Smooth muscle cell (in vitro differentiated cells): ENCODE measurements at regions not wholly inside any gene's neighbourhood (a gene's known extent, or its start where the extent isn't known, plus 50 kb on each side); places are given as distances from the start of the nearest gene placed in this dataset.
A peak's percentile ranks its signal among the peaks of the same experiment; 100 is the strongest.

ENCODE experiments used
- DNase-seq: peaks from one replicate; lab custom pipeline; 2025; ENCODE audit not compliant: unreplicated experiment; lab: John Stamatoyannopoulos, UW
- H2AFZ ChIP-seq: fragments of 200-600 bp; sonication (generic); 2 replicates; pipeline ENCODE4 v1.6.0; 2016; ENCODE audit warnings: antibody characterized with exemption, low read depth, mild to moderate bottlenecking
- H3F3A ChIP-seq: fragments of 200-600 bp; sonication (generic); 2 replicates; pipeline ENCODE4 v1.6.0; 2017; ENCODE audit warnings: antibody characterized with exemption, low read depth
- H3K27ac ChIP-seq: fragments of 200-600 bp; sonication (generic); 2 replicates; pipeline ENCODE4 v1.5.1; 2016; ENCODE audit warnings: low read depth, mild to moderate bottlenecking
- H3K27me3 ChIP-seq: fragments of 200-600 bp; sonication (generic); 2 replicates; pipeline ENCODE4 v1.6.1; 2016; ENCODE audit warnings: low read depth, mild to moderate bottlenecking
- H3K36me3 ChIP-seq: fragments of 200-600 bp; sonication (generic); 2 replicates; pipeline ENCODE4 v1.5.1; 2016; ENCODE audit warnings: low read depth
- H3K4me1 ChIP-seq: fragments of 200-600 bp; sonication (generic); 2 replicates; pipeline ENCODE4 v1.5.1; 2016; ENCODE audit warnings: low read depth
- H3K4me2 ChIP-seq: fragments of 200-600 bp; sonication (generic); 2 replicates; pipeline ENCODE4 v1.6.0; 2016; ENCODE audit warnings: mild to moderate bottlenecking
- H3K4me3 ChIP-seq: fragments of 200-600 bp; sonication (generic); 2 replicates; pipeline ENCODE4 v1.5.1; 2016; ENCODE audit warnings: mild to moderate bottlenecking
- H3K79me2 ChIP-seq: fragments of 200-600 bp; sonication (generic); 2 replicates; pipeline ENCODE4 v1.6.0; 2016; ENCODE audit warnings: low read depth, mild to moderate bottlenecking
- H3K9ac ChIP-seq: fragments of 200-600 bp; sonication (generic); 2 replicates; pipeline ENCODE4 v1.6.0; 2016; ENCODE audit warnings: low read depth
- H3K9me3 ChIP-seq: fragments of 200-600 bp; sonication (generic); replicated peaks from 2 replicates; pipeline ENCODE4 v1.5.1; 2016; ENCODE audit warnings: low read depth
- H4K20me1 ChIP-seq: fragments of 200-600 bp; sonication (generic); 2 replicates; pipeline ENCODE4 v1.6.0; 2016; ENCODE audit warnings: low read depth
- CTCF ChIP-seq: fragments of 200-600 bp; sonication (generic); IDR thresholded peaks from 2 replicates; pipeline ENCODE4 v1.5.1; 2017; ENCODE audit warnings: borderline replicate concordance, mild to moderate bottlenecking, antibody characterized with exemption; ENCODE audit not compliant: insufficient read depth, poor library complexity, severe bottlenecking
- WGBS: methylation state at CpG from one replicate; pipeline ENCODE4 v1.1.7; 2016; ENCODE audit warnings: low lambda C conversion rate; 5-methylcytosine and 5-hydroxymethylcytosine counted together

GRCh38 chr4:123546573-123547060 is 150.0 kb downstream of the SPRY1 start:
- no peak for TF ChIP-seq CTCF
- no peaks in the 10 kb centered on the region for H3K36me3 ChIP-seq
- H3F3A ChIP-seq: peaks cover 8% of the 10 kb centered on the region
- H3K9me3 ChIP-seq: no peaks in the 10 kb centered on the region
- peak overlapping the region; percentile 7 for H3K27ac ChIP-seq
- no peaks in the 10 kb centered on the region for H4K20me1 ChIP-seq
- H3K9ac ChIP-seq: no peak overlapping the region
- peaks cover 26% of the 10 kb centered on the region for H3K4me1 ChIP-seq
- H3K27me3 ChIP-seq: no peaks in the 10 kb centered on the region
- DNase-seq: no peak
- H2AFZ ChIP-seq: peak overlapping the region; percentile 54
- no peak overlapping the region for H3K4me3 ChIP-seq
- peak overlapping the region; percentile 28 for H3K4me2 ChIP-seq
- WGBS: 67% methylated on average over 9 of the region's 9 CpGs
- H3K79me2 ChIP-seq: no peaks in the 10 kb centered on the region

- Histone ChIP-seq H3K27ac (no peak overlapping the region), H3K9me3 (no peaks in the 10 kb centered on the region), H3K4me2 (peak overlapping the region; percentile 28), H3K4me1 (peaks cover 26% of the 10 kb centered on the region), H3K4me3 (no peak overlapping the region), H4K20me1 (no peaks in the 10 kb centered on the region), H3F3A (peaks cover 8% of the 10 kb centered on the region), H2AFZ (peak overlapping the region; percentile 78), H3K79me2 (no peaks in the 10 kb centered on the region), H3K36me3 (no peaks in the 10 kb centered on the region), H3K27me3 (no peaks in the 10 kb centered on the region), H3K9ac (no peak overlapping the region)
- whole genome bisulfite sequencing: 30% methylated on average over 26 of the region's 26 CpGs
- DNase-seq: no peak
- TF ChIP-seq CTCF: no peak
Measured at GRCh38 chr4:123547216-123548165, 150.9 kb downstream of the SPRY1 start.

GRCh38 chr4:123553279-123553678 is 156.7 kb downstream of the SPRY1 start:
- H3K27me3 ChIP-seq: no peaks in the 10 kb centered on the region
- no peak overlapping the region for H3K9ac ChIP-seq
- H3K4me1 ChIP-seq: peaks cover 20% of the 10 kb centered on the region
- H4K20me1 ChIP-seq: no peaks in the 10 kb centered on the region
- H3K4me2 ChIP-seq: no peak overlapping the region
- H3K79me2 ChIP-seq: no peaks in the 10 kb centered on the region
- WGBS: 94% methylated on average over 4 of the region's 4 CpGs
- H3K36me3 ChIP-seq: no peaks in the 10 kb centered on the region
- H3K27ac ChIP-seq: no peak overlapping the region
- H3F3A ChIP-seq: peaks cover 9% of the 10 kb centered on the region
- no peak for TF ChIP-seq CTCF
- no peak for DNase-seq
- no peaks in the 10 kb centered on the region for H3K9me3 ChIP-seq
- H3K4me3 ChIP-seq: no peak overlapping the region
- H2AFZ ChIP-seq: no peak overlapping the region
